ENCODE measurements at regions not wholly inside any gene's neighbourhood (a gene's known extent, or its start where the extent isn't known, plus 50 kb on each side); places are given as distances from the start of the nearest gene placed in this dataset.

DNA sequence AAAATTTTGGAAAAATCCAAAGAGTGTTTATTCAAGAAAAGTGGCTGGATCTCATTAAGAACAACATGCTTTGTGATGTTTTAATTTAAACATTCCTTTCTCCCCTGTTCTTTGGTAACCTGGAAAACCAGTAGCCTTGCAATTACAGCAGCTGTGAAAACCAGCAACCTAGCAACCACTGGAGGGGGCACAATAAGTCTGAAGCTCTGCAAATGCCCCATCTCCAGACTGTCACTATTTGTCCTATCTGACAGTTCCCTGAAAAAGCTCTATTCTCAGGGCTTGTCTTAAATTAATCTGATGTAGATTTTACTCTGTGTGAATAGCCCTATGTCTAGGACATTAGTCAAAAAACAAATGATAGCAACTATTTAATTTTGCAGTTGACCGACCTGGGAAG is 137.6 kb upstream of the THSD7A start:
- H3K4me3 ChIP-seq (replicated peaks in 1 of 3; ENCODE audit: insufficient read depth in 1 of 3, low read depth in 2 of 3, low read length in 3 of 3) = no peak overlapping the region
- no TSS peak for BruUV-seq (replicated peaks)
- no peak overlapping the region for H3K27ac ChIP-seq (ENCODE audit: extremely low read length, insufficient read depth, low read length)
- ATAC-seq (no peak), FAIRE-seq (no peak), DNase-seq (ENCODE audit: low spot score) (no peak)
- no peaks in the 10 kb centered on the region for H3K36me3 ChIP-seq (replicated peaks in 1 of 2; ENCODE audit: control insufficient read depth in 1 of 2, insufficient read depth in 2 of 2, low read length in 2 of 2)
- intact Hi-C loops (cut with micrococcal nuclease; ENCODE audit: unreplicated experiment) = no loop called here
- H2AFZ ChIP-seq (ENCODE audit: low read length) = no peak overlapping the region
- no peak overlapping the region for H3K4me2 ChIP-seq (ENCODE audit: low read depth, low read length)
- H3K4me1 ChIP-seq (ENCODE audit: insufficient read depth, low read length) = no peaks in the 10 kb centered on the region
- in situ Hi-C loops (cut with HindIII; ENCODE audit: extremely low pct_ligation_motif_present, low pct_unique_long_range_greater_than_20kb) = no loop called here
- TF ChIP-seq ZNF337 (CRISPR knock-in tag; IDR thresholded peaks at IDR 0.05; ENCODE audit: borderline replicate concordance, low read depth) (no peak), ZNF646 (CRISPR knock-in tag; IDR thresholded peaks at IDR 0.05) (no peak), SMAD9 (CRISPR knock-in tag; IDR thresholded peaks at IDR 0.05) (no peak), SOX6 (IDR thresholded peaks at IDR 0.05) (no peak), SOX6 (CRISPR knock-in tag; IDR thresholded peaks at IDR 0.05) (no peak), ZNF546 (CRISPR knock-in tag; conservative IDR thresholded peaks at IDR 0.05) (no peak)
- POLR2A ChIA-PET = no interaction called here
- H3K9ac ChIP-seq (ENCODE audit: insufficient read depth, low read depth, low read length) = no peak overlapping the region
- 6% methylated on average over 1 of the region's 1 CpG for WGBS (ENCODE audit: low lambda C conversion rate)
- H4K20me1 ChIP-seq (ENCODE audit: insufficient read depth, low read length) = no peaks in the 10 kb centered on the region
- no peaks in the 10 kb centered on the region for H3K79me2 ChIP-seq (ENCODE audit: insufficient read depth, low read length)
- H3K27me3 ChIP-seq (ENCODE audit: control insufficient read depth in 1 of 2, insufficient read depth in 2 of 2, low read length in 2 of 2) = no peaks in the 10 kb centered on the region
- CTCF ChIA-PET (ENCODE audit: low intra/inter-chr PET ratio, low total read pairs) = no interaction called here
- peaks cover 61% of the 10 kb centered on the region for H3K9me3 ChIP-seq (ENCODE audit: low read length)

Data from HepG2 (cell line).